ENCODE measurements at regions not wholly inside any gene's neighbourhood (a gene's known extent, or its start where the extent isn't known, plus 50 kb on each side); places are given as distances from the start of the nearest gene placed in this dataset.
"Not testable (repeated sequence)": the region's sequence is repeated elsewhere in the genome, so short reads cannot be mapped to it uniquely, and the experiment has no call there.

DNA sequence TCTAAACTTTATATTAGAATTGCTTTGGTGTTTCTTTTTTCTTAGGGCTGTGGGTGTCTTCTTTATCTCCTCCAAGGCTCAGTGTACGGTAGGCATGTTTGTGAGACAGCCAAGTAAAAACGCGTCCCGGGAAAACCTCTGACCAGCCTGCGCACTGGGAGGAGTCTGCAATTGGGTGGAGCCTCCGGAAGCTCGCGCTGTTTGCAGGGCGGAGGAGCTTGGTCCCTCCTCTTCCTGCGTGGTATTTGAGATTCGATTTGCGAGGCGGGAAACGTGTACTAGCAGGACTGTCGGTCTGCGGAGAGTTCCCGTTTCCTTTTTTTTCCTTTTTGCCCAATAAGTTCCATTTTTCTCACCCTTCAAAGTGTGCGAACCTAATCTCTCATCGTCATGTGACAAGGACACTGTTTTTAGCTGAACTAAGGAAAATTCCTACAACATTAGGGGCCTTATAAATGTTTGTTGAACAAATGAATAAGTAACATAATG is 182.1 kb upstream of the OTX2 start:
- Histone ChIP-seq H3K4me2 (ENCODE audit: control insufficient read depth, extremely low read depth, insufficient read depth, low read depth, low read length) (no peak overlapping the region), H3K27me3 (ENCODE audit: control insufficient read depth, extremely low read depth, insufficient read depth, low read length) (no peaks in the 10 kb centered on the region), H3K27ac (ENCODE audit: control insufficient read depth, insufficient read depth, low read length) (no peak overlapping the region), H2AFZ (ENCODE audit: control insufficient read depth, low read length) (no peak overlapping the region), H3K9me1 (ENCODE audit: control insufficient read depth, extremely low read depth, insufficient read depth, low read length) (no peaks in the 10 kb centered on the region), H3K9me3 (ENCODE audit: control insufficient read depth, low read depth, low read length) (no peaks in the 10 kb centered on the region), H3K9ac (ENCODE audit: control insufficient read depth, extremely low read depth, insufficient read depth, low read length) (no peak overlapping the region), H3K4me3 (ENCODE audit: control insufficient read depth in 2 of 3, extremely low read depth in 1 of 3, insufficient read depth in 2 of 3, low read depth in 1 of 3, low read length in 3 of 3) (no peak overlapping the region), H4K20me1 (ENCODE audit: control insufficient read depth, extremely low read depth, insufficient read depth, low read length) (no peaks in the 10 kb centered on the region), H3K4me1 (ENCODE audit: control insufficient read depth, extremely low read depth, insufficient read depth, low read length) (no peaks in the 10 kb centered on the region), H3K36me3 (ENCODE audit: control insufficient read depth in 2 of 2, extremely low read depth in 1 of 2, insufficient read depth in 2 of 2, low read length in 2 of 2) (no peaks in the 10 kb centered on the region), H3K79me2 (ENCODE audit: control insufficient read depth, insufficient read depth, low read length) (no peaks in the 10 kb centered on the region)
- dilution Hi-C loops (cut with MboI; ENCODE audit: extremely low pct_ligation_motif_present, low sequenced_read_pairs), result no loop called here
- FAIRE-seq, result no peak
- TF ChIP-seq EZH2 (IDR thresholded peaks at IDR 0.05; ENCODE audit: low read length), result no peak
- TF ChIP-seq, protein P1, sequence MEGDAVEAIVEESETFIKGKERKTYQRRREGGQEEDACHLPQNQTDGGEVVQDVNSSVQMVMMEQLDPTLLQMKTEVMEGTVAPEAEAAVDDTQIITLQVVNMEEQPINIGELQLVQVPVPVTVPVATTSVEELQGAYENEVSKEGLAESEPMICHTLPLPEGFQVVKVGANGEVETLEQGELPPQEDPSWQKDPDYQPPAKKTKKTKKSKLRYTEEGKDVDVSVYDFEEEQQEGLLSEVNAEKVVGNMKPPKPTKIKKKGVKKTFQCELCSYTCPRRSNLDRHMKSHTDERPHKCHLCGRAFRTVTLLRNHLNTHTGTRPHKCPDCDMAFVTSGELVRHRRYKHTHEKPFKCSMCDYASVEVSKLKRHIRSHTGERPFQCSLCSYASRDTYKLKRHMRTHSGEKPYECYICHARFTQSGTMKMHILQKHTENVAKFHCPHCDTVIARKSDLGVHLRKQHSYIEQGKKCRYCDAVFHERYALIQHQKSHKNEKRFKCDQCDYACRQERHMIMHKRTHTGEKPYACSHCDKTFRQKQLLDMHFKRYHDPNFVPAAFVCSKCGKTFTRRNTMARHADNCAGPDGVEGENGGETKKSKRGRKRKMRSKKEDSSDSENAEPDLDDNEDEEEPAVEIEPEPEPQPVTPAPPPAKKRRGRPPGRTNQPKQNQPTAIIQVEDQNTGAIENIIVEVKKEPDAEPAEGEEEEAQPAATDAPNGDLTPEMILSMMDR (optimal IDR thresholded peaks at IDR 0.05 in 1 of 3, IDR thresholded peaks at IDR 0.05 in 1 of 3, conservative IDR thresholded peaks at IDR 0.05 in 1 of 3; ENCODE audit: extremely low read depth in 1 of 3, insufficient read depth in 2 of 3, low read length in 3 of 3), result no peak
- no peak for DNase-seq (ENCODE audit: low read depth, low spot score)

DNA sequence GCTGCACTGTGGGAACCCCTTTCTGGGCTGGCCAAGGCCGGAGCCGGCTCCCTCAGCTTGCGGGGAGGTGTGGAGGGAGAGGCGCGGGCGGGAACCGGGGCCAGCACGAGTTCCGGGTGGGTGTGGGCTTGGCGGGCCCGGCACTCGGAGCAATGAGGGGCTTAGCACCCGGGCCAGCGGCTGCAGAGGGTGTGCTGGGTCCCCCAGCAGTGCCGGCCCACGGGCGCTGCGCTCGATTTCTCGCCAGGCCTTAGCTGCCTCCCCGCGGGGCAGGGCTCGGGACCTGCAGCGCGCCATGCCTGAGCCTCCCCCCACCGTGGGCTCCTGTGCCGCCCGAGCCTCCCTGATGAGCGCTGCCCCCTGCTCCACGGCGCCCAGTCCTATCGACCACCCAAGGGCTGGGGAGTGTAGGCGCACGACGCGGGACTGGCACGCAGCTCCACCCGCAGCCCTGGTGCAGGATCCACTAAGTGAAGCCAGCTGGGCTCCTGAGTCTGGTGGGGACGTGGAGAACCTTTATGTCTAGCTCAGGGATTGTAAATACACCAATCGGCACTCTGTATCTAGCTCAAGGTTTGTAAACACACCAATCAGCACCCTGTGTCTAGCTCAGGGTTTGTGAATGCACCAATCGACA is 180.8 kb upstream of the OTX2 start:
- dilution Hi-C loops (cut with MboI; ENCODE audit: extremely low pct_ligation_motif_present, low sequenced_read_pairs); DNase-seq (ENCODE audit: low read depth, low spot score); H3K9ac ChIP-seq (ENCODE audit: control insufficient read depth, extremely low read depth, insufficient read depth, low read length); H3K4me1 ChIP-seq (ENCODE audit: control insufficient read depth, extremely low read depth, insufficient read depth, low read length); H4K20me1 ChIP-seq (ENCODE audit: control insufficient read depth, extremely low read depth, insufficient read depth, low read length); H3K79me2 ChIP-seq (ENCODE audit: control insufficient read depth, insufficient read depth, low read length); H2AFZ ChIP-seq (ENCODE audit: control insufficient read depth, low read length); H3K9me3 ChIP-seq (ENCODE audit: control insufficient read depth, low read depth, low read length); H3K4me3 ChIP-seq (ENCODE audit: control insufficient read depth in 2 of 3, extremely low read depth in 1 of 3, insufficient read depth in 2 of 3, low read depth in 1 of 3, low read length in 3 of 3); H3K9me1 ChIP-seq (ENCODE audit: control insufficient read depth, extremely low read depth, insufficient read depth, low read length); H3K4me2 ChIP-seq (ENCODE audit: control insufficient read depth, extremely low read depth, insufficient read depth, low read depth, low read length); FAIRE-seq; H3K27me3 ChIP-seq (ENCODE audit: control insufficient read depth, extremely low read depth, insufficient read depth, low read length); H3K36me3 ChIP-seq (ENCODE audit: control insufficient read depth in 2 of 2, extremely low read depth in 1 of 2, insufficient read depth in 2 of 2, low read length in 2 of 2); H3K27ac ChIP-seq (ENCODE audit: control insufficient read depth, insufficient read depth, low read length): not testable (repeated sequence)

DNA sequence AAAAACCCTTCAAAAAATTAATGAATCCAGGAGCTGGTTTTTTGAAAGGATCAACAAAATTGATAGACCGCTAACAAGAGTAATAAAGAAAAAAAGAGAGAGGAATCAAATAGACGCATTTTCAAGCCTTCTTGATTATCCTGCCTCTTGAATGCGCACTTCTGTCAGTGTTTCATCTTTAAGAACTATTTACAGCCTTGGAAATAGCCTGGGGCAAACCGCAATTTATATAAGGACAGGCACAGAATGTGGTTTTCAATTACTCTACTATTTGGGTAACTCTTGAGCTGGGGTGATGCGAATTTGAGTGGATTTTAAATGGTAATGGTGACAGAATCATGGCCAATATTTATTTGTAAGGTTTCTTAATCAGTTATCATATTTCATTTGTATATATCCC is 179.1 kb upstream of the OTX2 start:
- no peaks in the 10 kb centered on the region for H4K20me1 ChIP-seq (ENCODE audit: control insufficient read depth, extremely low read depth, insufficient read depth, low read length)
- no peak overlapping the region for H2AFZ ChIP-seq (ENCODE audit: control insufficient read depth, low read length)
- no peaks in the 10 kb centered on the region for H3K4me1 ChIP-seq (ENCODE audit: control insufficient read depth, extremely low read depth, insufficient read depth, low read length)
- H3K9me3 ChIP-seq (ENCODE audit: control insufficient read depth, low read depth, low read length), result no peaks in the 10 kb centered on the region
- H3K79me2 ChIP-seq (ENCODE audit: control insufficient read depth, insufficient read depth, low read length), result no peaks in the 10 kb centered on the region
- no peaks in the 10 kb centered on the region for H3K9me1 ChIP-seq (ENCODE audit: control insufficient read depth, extremely low read depth, insufficient read depth, low read length)
- no peak overlapping the region for H3K9ac ChIP-seq (ENCODE audit: control insufficient read depth, extremely low read depth, insufficient read depth, low read length)
- dilution Hi-C loops (cut with MboI; ENCODE audit: extremely low pct_ligation_motif_present, low sequenced_read_pairs), result no loop called here
- FAIRE-seq (no peak), DNase-seq (ENCODE audit: low read depth, low spot score) (no peak)
- no peak overlapping the region for H3K4me2 ChIP-seq (ENCODE audit: control insufficient read depth, extremely low read depth, insufficient read depth, low read depth, low read length)
- H3K36me3 ChIP-seq (ENCODE audit: control insufficient read depth in 2 of 2, extremely low read depth in 1 of 2, insufficient read depth in 2 of 2, low read length in 2 of 2), result no peaks in the 10 kb centered on the region
- H3K4me3 ChIP-seq (ENCODE audit: control insufficient read depth in 2 of 3, extremely low read depth in 1 of 3, insufficient read depth in 2 of 3, low read depth in 1 of 3, low read length in 3 of 3), result no peak overlapping the region
- no peaks in the 10 kb centered on the region for H3K27me3 ChIP-seq (ENCODE audit: control insufficient read depth, extremely low read depth, insufficient read depth, low read length)
- TF ChIP-seq, protein P1 (optimal IDR thresholded peaks at IDR 0.05 in 1 of 3, IDR thresholded peaks at IDR 0.05 in 1 of 3, conservative IDR thresholded peaks at IDR 0.05 in 1 of 3; ENCODE audit: extremely low read depth in 1 of 3, insufficient read depth in 2 of 3, low read length in 3 of 3), result no peak
- no peak for TF ChIP-seq EZH2 (IDR thresholded peaks at IDR 0.05; ENCODE audit: low read length)
- no peak overlapping the region for H3K27ac ChIP-seq (ENCODE audit: control insufficient read depth, insufficient read depth, low read length)

All from keratinocyte (primary cell).